GM12878 (cell line): ENCODE measurements at regions not wholly inside any gene's neighbourhood (a gene's known extent, or its start where the extent isn't known, plus 50 kb on each side); places are given as distances from the start of the nearest gene placed in this dataset.
"Not testable (repeated sequence)": the region's sequence is repeated elsewhere in the genome, so short reads cannot be mapped to it uniquely, and the experiment has no call there.

Experiments
- ATAC-seq: fragments of 200-7000 bp; cut with Tn5 transposase; 3 replicates; pipeline ENCODE4 v1.9.1; 2020; ENCODE audit warnings: mild to moderate bottlenecking, moderate library complexity
- BruUV-seq: library from RNA; stranded (reverse); fragments of 400-500 nt; replicated peaks from 2 replicates; lab custom pipeline; 2021; lab: Mats Ljungman, UMichigan
- CTCF ChIA-PET: fragments of 300-600 bp; sonication (Branson Sonifier 250); formaldehyde crosslinking; extraction: SDS; loops from one replicate; lab custom pipeline; 2021; ENCODE audit warnings: inconsistent platforms; lab: Yijun Ruan, JAX
- POLR2A ChIA-PET: fragments of 350-600 bp; formaldehyde crosslinking; extraction: SDS; loops from one replicate; lab custom pipeline; 2021; ENCODE audit warnings: inconsistent platforms; lab: Charles Lee
- RAD21 ChIA-PET: fragments of 300-600 bp; sonication (Branson Sonifier 250); formaldehyde crosslinking; loops from one replicate; lab custom pipeline; 2023; ENCODE audit warnings: antibody characterized with exemption; ENCODE audit not compliant: unreplicated experiment; lab: Charles Lee
- SMC1A ChIA-PET: fragments of 300-600 bp; sonication (Branson Sonifier 250); formaldehyde crosslinking; loops from one replicate; lab custom pipeline; 2023; ENCODE audit not compliant: unreplicated experiment, uncharacterized antibody; lab: Charles Lee
- DNase-seq: peaks from one replicate; pipeline ENCODE4 v3.0.0-alpha.2; 2011; ENCODE audit warnings: low read depth, low spot score
- FAIRE-seq: peaks from 3 replicates; lab custom pipeline; 2011; peaks lifted over from hg19 to GRCh38; lab: Jason Lieb, UNC
- H2AFZ ChIP-seq: 2 replicates; pipeline ENCODE4 v1.6.0; 2011; ENCODE audit warnings: low read depth, low read length, control low read depth; ENCODE audit not compliant: control insufficient read depth
- H3K27ac ChIP-seq: 2 replicates; pipeline ENCODE4 v1.5.1; 2011; ENCODE audit warnings: control low read depth; ENCODE audit not compliant: control insufficient read depth, insufficient read depth
- H3K27me3 ChIP-seq, 2 experiments: replicated peaks in 1 of 2; 2 replicates each; pipeline versions ENCODE4 v1.6.0 to v1.6.1; 2011; ENCODE audit warnings: low read length in 1 of 2; ENCODE audit not compliant: control insufficient read depth in 2 of 2, insufficient read depth in 2 of 2
- H3K36me3 ChIP-seq, 2 experiments: 2 replicates each; pipeline ENCODE4 v1.5.1; 2011; ENCODE audit warnings: low read length in 1 of 2; ENCODE audit not compliant: control insufficient read depth in 2 of 2, insufficient read depth in 2 of 2
- H3K4me1 ChIP-seq: 2 replicates; pipeline ENCODE4 v1.6.1; 2011; ENCODE audit warnings: mild to moderate bottlenecking, low read length, moderate library complexity, mixed read lengths; ENCODE audit not compliant: control insufficient read depth, insufficient read depth
- H3K4me2 ChIP-seq: 2 replicates; pipeline ENCODE4 v1.6.0; 2011; ENCODE audit warnings: control low read depth; ENCODE audit not compliant: control insufficient read depth, insufficient read depth
- H3K4me3 ChIP-seq: fragments of 200-600 bp; sonication (generic); 2 replicates; pipeline ENCODE4 v1.5.1; 2016
- H3K79me2 ChIP-seq: 2 replicates; pipeline ENCODE4 v1.6.0; 2011; ENCODE audit warnings: low read length; ENCODE audit not compliant: control insufficient read depth, insufficient read depth
- H3K9ac ChIP-seq: 2 replicates; pipeline ENCODE4 v1.8.0; 2011; ENCODE audit warnings: low read length, control low read depth, mixed read lengths; ENCODE audit not compliant: control insufficient read depth, insufficient read depth
- H3K9me3 ChIP-seq: replicated peaks from 3 replicates; pipeline ENCODE4 v1.5.1; 2011; ENCODE audit warnings: mild to moderate bottlenecking, low read length; ENCODE audit not compliant: control insufficient read depth, insufficient read depth
- H4K20me1 ChIP-seq: 2 replicates; pipeline ENCODE4 v1.6.0; 2011; ENCODE audit not compliant: control insufficient read depth, insufficient read depth
- BACH1 ChIP-seq: fragments of 450-650 bp; IDR thresholded peaks from 2 replicates; pipeline ENCODE4 v1.6.1; 2017; ENCODE audit warnings: mild to moderate bottlenecking, borderline replicate concordance
- HSF1 ChIP-seq: fragments of 150-350 bp; IDR thresholded peaks from 2 replicates; pipeline ENCODE4 v1.6.1; 2014; ENCODE audit warnings: mild to moderate bottlenecking, low read depth, low read length
- IKZF2 ChIP-seq, 2 experiments: fragments of 450-650 bp; IDR thresholded peaks; 2 replicates each; pipeline ENCODE4 v1.6.1; 2017; ENCODE audit warnings: mild to moderate bottlenecking in 2 of 2, moderate library complexity in 2 of 2
- KAT2A ChIP-seq: conservative IDR thresholded peaks from 2 replicates; pipeline ENCODE4 v1.6.1; 2011; ENCODE audit warnings: low read depth, low read length; ENCODE audit not compliant: control insufficient read depth
- LARP7 ChIP-seq: fragments of 450-650 bp; IDR thresholded peaks from 2 replicates; pipeline ENCODE4 v1.6.1; 2017; ENCODE audit warnings: mild to moderate bottlenecking
- MEF2B ChIP-seq: fragments of 450-650 bp; IDR thresholded peaks from 2 replicates; pipeline ENCODE4 v1.6.1; 2018; ENCODE audit warnings: mild to moderate bottlenecking, moderate library complexity; ENCODE audit not compliant: partially characterized antibody, poor library complexity, severe bottlenecking
- NR2F1 ChIP-seq: fragments of 450-650 bp; conservative IDR thresholded peaks from 2 replicates; pipeline ENCODE4 v1.6.1; 2017; ENCODE audit warnings: mild to moderate bottlenecking
- PAX5 ChIP-seq: IDR thresholded peaks from 2 replicates; pipeline ENCODE4 v1.6.1; 2011; ENCODE audit warnings: low read depth, low read length, borderline replicate concordance
- RAD51 ChIP-seq: fragments of 450-650 bp; IDR thresholded peaks from 2 replicates; pipeline ENCODE4 v1.6.1; 2016; ENCODE audit warnings: moderate library complexity, mild to moderate bottlenecking, inconsistent platforms
- RBBP5 ChIP-seq: fragments of 200-600 bp; sonication (generic); conservative IDR thresholded peaks from 2 replicates; pipeline ENCODE4 v1.6.1; 2016
- SP1 ChIP-seq: IDR thresholded peaks from one replicate; pipeline ENCODE4 v1.6.1; 2011; ENCODE audit warnings: low read depth, low read length
- YBX1 ChIP-seq: fragments of 450-650 bp; IDR thresholded peaks from 2 replicates; pipeline ENCODE4 v1.6.1; 2016; ENCODE audit warnings: antibody characterized with exemption
- WGBS: methylation state at CpG from one replicate; pipeline ENCODE4 v1.1.6; 2016; ENCODE audit warnings: low lambda C conversion rate; ENCODE audit not compliant: insufficient replicate concordance, insufficient coverage; ENCODE audit errors: missing lambda C conversion rate; 5-methylcytosine and 5-hydroxymethylcytosine counted together
- in situ Hi-C: fragments of 300-500 bp; cut with MboI; formaldehyde crosslinking; loops from 9 replicates; pipeline ENCODE4 v1.14.3; 2018; ENCODE audit warnings: mixed read lengths
- intact Hi-C: fragments of 100-400 bp; cut with micrococcal nuclease; formaldehyde crosslinking; loops from one replicate; pipeline ENCODE4 v1.14.2; 2022; ENCODE audit not compliant: unreplicated experiment
- TF ChIP-seq, protein P1 (sequence below): fragments of 450-650 bp; conservative IDR thresholded peaks from 2 replicates; pipeline ENCODE4 v1.6.1; 2017; ENCODE audit warnings: mild to moderate bottlenecking, moderate library complexity

GRCh38 chr3:106485802-106486201 lies 617.0 kb upstream of the CBLB start:
- ATAC-seq = no peak
- WGBS = 64% methylated on average over 3 of the region's 3 CpGs
- no peak for FAIRE-seq

GRCh38 chr3:106486945-106487639 lies 618.3 kb upstream of the CBLB start:
- H3K79me2 ChIP-seq, H3K9ac ChIP-seq, H3K4me3 ChIP-seq, H3K27ac ChIP-seq, POLR2A ChIA-PET, DNase-seq, intact Hi-C loops, H3K4me1 ChIP-seq, H3K27me3 ChIP-seq, in situ Hi-C loops, H3K9me3 ChIP-seq, H3K36me3 ChIP-seq, H3K4me2 ChIP-seq, H2AFZ ChIP-seq, BruUV-seq, H4K20me1 ChIP-seq, FAIRE-seq, ATAC-seq, RAD21 ChIA-PET: not testable (repeated sequence)
- ChIA-PET CTCF (interaction anchor here (0.7 to 1.5 kb wide), 2 partner anchors 48 to 836 kb away, joined by 3 read pairs; no protein-coding TSS in a partner anchor), SMC1A (interaction anchor here (0.6 to 1.7 kb wide), 4 partner anchors 10 to 191 kb away, joined by 3 to 5 read pairs (median 4); no protein-coding TSS in a partner anchor)
- WGBS = 82% methylated on average over 19 of the region's 19 CpGs

More at GRCh38 chr3:106485802-106486201, 617.0 kb upstream of the CBLB start:
- no TSS peak for BruUV-seq
- Histone ChIP-seq H3K27me3 (no peaks in the 10 kb centered on the region), H2AFZ (no peak overlapping the region), H3K36me3 (no peaks in the 10 kb centered on the region), H3K4me1 (no peaks in the 10 kb centered on the region), H3K9ac (no peak overlapping the region), H3K4me3 (no peak overlapping the region), H3K27ac (no peak overlapping the region), H3K4me2 (no peak overlapping the region), H4K20me1 (no peaks in the 10 kb centered on the region), H3K9me3 (no peaks in the 10 kb centered on the region; the same call in 2 of the 3 replicates), H3K79me2 (no peaks in the 10 kb centered on the region)
- in situ Hi-C loops (no loop called here), intact Hi-C loops (no loop called here)
- ChIA-PET RAD21 (no interaction called here), SMC1A (interaction anchor here (0.6 to 1.7 kb wide), 3 partner anchors 11 to 124 kb away, joined by 3 to 4 read pairs (median 3); no protein-coding TSS in a partner anchor), CTCF (interaction anchor here (1.5 kb wide), 1 partner anchor 47 kb away, joined by 3 read pairs; no protein-coding TSS in a partner anchor), POLR2A (interaction anchor here (0.6 kb wide), 1 partner anchor 614 kb away, joined by 3 read pairs; no protein-coding TSS in a partner anchor)
- no peak for DNase-seq
- no peak for TF ChIP-seq YBX1
- TF ChIP-seq MEF2B = no peak
- TF ChIP-seq IKZF2 (IDR thresholded peaks at IDR 0.05) = no peak
- no peak for TF ChIP-seq NR2F1
- TF ChIP-seq, protein P1, sequence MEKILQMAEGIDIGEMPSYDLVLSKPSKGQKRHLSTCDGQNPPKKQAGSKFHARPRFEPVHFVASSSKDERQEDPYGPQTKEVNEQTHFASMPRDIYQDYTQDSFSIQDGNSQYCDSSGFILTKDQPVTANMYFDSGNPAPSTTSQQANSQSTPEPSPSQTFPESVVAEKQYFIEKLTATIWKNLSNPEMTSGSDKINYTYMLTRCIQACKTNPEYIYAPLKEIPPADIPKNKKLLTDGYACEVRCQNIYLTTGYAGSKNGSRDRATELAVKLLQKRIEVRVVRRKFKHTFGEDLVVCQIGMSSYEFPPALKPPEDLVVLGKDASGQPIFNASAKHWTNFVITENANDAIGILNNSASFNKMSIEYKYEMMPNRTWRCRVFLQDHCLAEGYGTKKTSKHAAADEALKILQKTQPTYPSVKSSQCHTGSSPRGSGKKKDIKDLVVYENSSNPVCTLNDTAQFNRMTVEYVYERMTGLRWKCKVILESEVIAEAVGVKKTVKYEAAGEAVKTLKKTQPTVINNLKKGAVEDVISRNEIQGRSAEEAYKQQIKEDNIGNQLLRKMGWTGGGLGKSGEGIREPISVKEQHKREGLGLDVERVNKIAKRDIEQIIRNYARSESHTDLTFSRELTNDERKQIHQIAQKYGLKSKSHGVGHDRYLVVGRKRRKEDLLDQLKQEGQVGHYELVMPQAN = no peak
- TF ChIP-seq RBBP5 = no peak
- TF ChIP-seq PAX5 = no peak
- no peak for TF ChIP-seq BACH1
- TF ChIP-seq RAD51 = no peak
- no peak for TF ChIP-seq KAT2A
- no peak for TF ChIP-seq HSF1
- TF ChIP-seq SP1 = no peak
- TF ChIP-seq LARP7 = no peak
